HepG2 (cell line): ENCODE measurements at regions not wholly inside any gene's neighbourhood (a gene's known extent, or its start where the extent isn't known, plus 50 kb on each side); places are given as distances from the start of the nearest gene placed in this dataset.

Experiments
- ATAC-seq: fragments of 200-7000 bp; cut with Tn5 transposase; 3 replicates; pipeline ENCODE4 v1.9.1; 2020; ENCODE audit warnings: mild to moderate bottlenecking, moderate library complexity
- BruUV-seq: library from RNA; stranded (reverse); fragments of 400-500 nt; replicated peaks from 2 replicates; lab custom pipeline; 2021; lab: Mats Ljungman, UMichigan
- CTCF ChIA-PET: fragments of 300-600 bp; formaldehyde crosslinking; extraction: SDS; loops from one replicate; lab custom pipeline; 2021; ENCODE audit warnings: low total read pairs, inconsistent platforms, low intra/inter-chr PET ratio; lab: Yijun Ruan, JAX
- POLR2A ChIA-PET: fragments of 350-600 bp; sonication (Branson Sonifier 250); formaldehyde crosslinking; loops from one replicate; lab custom pipeline; 2020; ENCODE audit warnings: antibody characterized with exemption, inconsistent platforms; lab: Yijun Ruan, JAX
- DNase-seq: peaks from one replicate; pipeline ENCODE4 v3.0.0-alpha.2; 2015; ENCODE audit warnings: low spot score
- FAIRE-seq: peaks from 3 replicates; lab custom pipeline; 2011; peaks lifted over from hg19 to GRCh38; lab: Jason Lieb, UNC
- H2AFZ ChIP-seq: one replicate; pipeline ENCODE4 v1.6.1; 2011; ENCODE audit warnings: low read length, inconsistent platforms
- H3K27ac ChIP-seq: fragments of 300-600 bp; 3 replicates; pipeline ENCODE4 v1.8.0; 2011; ENCODE audit warnings: mixed run types, mild to moderate bottlenecking, mixed read lengths, low read length, inconsistent platforms; ENCODE audit not compliant: insufficient read depth; ENCODE audit errors: extremely low read length
- H3K27me3 ChIP-seq, 2 experiments: fragments of 200-600 bp in 1 of 2; 2 replicates in 1 of 2; 3 replicates in 1 of 2; pipeline versions ENCODE4 v1.6.0 to v1.8.0; 2011; ENCODE audit warnings: low read length in 2 of 2, mild to moderate bottlenecking in 2 of 2, moderate library complexity in 2 of 2, inconsistent platforms in 1 of 2; ENCODE audit not compliant: insufficient read depth in 2 of 2, control insufficient read depth in 1 of 2
- H3K36me3 ChIP-seq, 2 experiments: fragments of 200-600 bp in 1 of 2; replicated peaks in 1 of 2; 2 replicates in 1 of 2; 3 replicates in 1 of 2; pipeline versions ENCODE4 v1.5.1 to v1.8.0; 2011; ENCODE audit warnings: low read length in 2 of 2, inconsistent platforms in 1 of 2; ENCODE audit not compliant: insufficient read depth in 2 of 2, control insufficient read depth in 1 of 2
- H3K4me1 ChIP-seq: 2 replicates; pipeline ENCODE4 v1.5.1; 2012; ENCODE audit warnings: low read length, inconsistent platforms; ENCODE audit not compliant: insufficient read depth
- H3K4me2 ChIP-seq: 2 replicates; pipeline ENCODE4 v1.6.0; 2011; ENCODE audit warnings: low read depth, low read length, inconsistent platforms
- H3K4me3 ChIP-seq, 3 experiments: fragments of 200-600 bp in 1 of 3; sonication (generic), shearing (Covaris generic) in 1 of 3; replicated peaks in 1 of 3; 2 replicates each; pipeline ENCODE4 v1.5.1; 2011 to 2016; ENCODE audit warnings: low read length in 3 of 3, inconsistent platforms in 2 of 3, low read depth in 2 of 3, mild to moderate bottlenecking in 2 of 3, control low read depth in 1 of 3, mixed read lengths in 1 of 3; ENCODE audit not compliant: insufficient read depth in 1 of 3
- H3K79me2 ChIP-seq: one replicate; pipeline ENCODE4 v1.6.1; 2011; ENCODE audit warnings: low read length, inconsistent platforms; ENCODE audit not compliant: insufficient read depth
- H3K9ac ChIP-seq: 2 replicates; pipeline ENCODE4 v1.6.0; 2011; ENCODE audit warnings: mild to moderate bottlenecking, low read depth, low read length, inconsistent platforms; ENCODE audit not compliant: insufficient read depth
- H3K9me3 ChIP-seq: 2 replicates; pipeline ENCODE4 v1.5.1; 2012; ENCODE audit warnings: mild to moderate bottlenecking, low read length
- H4K20me1 ChIP-seq: 2 replicates; pipeline ENCODE4 v1.6.0; 2011; ENCODE audit warnings: inconsistent platforms, mild to moderate bottlenecking, low read length, moderate library complexity; ENCODE audit not compliant: insufficient read depth
- SYNCRIP ChIP-seq: fragments of 200-400 bp; formaldehyde crosslinking; IDR thresholded peaks from 2 replicates; pipeline ENCODE4 v1.6.1; 2018; ENCODE audit warnings: mild to moderate bottlenecking, low read depth, low read length; ENCODE audit not compliant: insufficient read depth
- TGIF2 ChIP-seq: IDR thresholded peaks from 2 replicates; pipeline ENCODE4 v1.6.1; 2016; ENCODE audit warnings: control low read depth, missing compliant biosample characterization
- ZNF660 ChIP-seq: sonication (generic); formaldehyde crosslinking; IDR thresholded peaks from 2 replicates; pipeline ENCODE4 v1.5.1; 2020; ENCODE audit warnings: mild to moderate bottlenecking, low read depth, missing genetic modification reagents, borderline replicate concordance
- WGBS: methylation state at CpG from one replicate; pipeline ENCODE4 v1.1.6; 2017; ENCODE audit warnings: low lambda C conversion rate; 5-methylcytosine and 5-hydroxymethylcytosine counted together
- in situ Hi-C: cut with HindIII; loops from 2 replicates; pipeline ENCODE4 v1.10.0; 2017; ENCODE audit warnings: low pct_unique_long_range_greater_than_20kb; ENCODE audit not compliant: extremely low pct_ligation_motif_present
- intact Hi-C: fragments of 100-400 bp; cut with micrococcal nuclease; formaldehyde crosslinking; loops from one replicate; pipeline ENCODE4 v1.10.0; 2022; ENCODE audit not compliant: unreplicated experiment
- TF ChIP-seq, protein P1 (sequence below): sonication (generic); formaldehyde crosslinking; IDR thresholded peaks from 2 replicates; pipeline ENCODE4 v1.9.0; 2021; ENCODE audit warnings: missing genetic modification reagents, borderline replicate concordance
- TF ChIP-seq, protein P2 (sequence below): IDR thresholded peaks from 2 replicates; pipeline ENCODE4 v1.6.1; 2016; ENCODE audit warnings: mild to moderate bottlenecking
- TF ChIP-seq, protein P3 (sequence below): sonication (generic); formaldehyde crosslinking; IDR thresholded peaks from 2 replicates; pipeline ENCODE4 v1.5.1; 2020; ENCODE audit warnings: missing genetic modification reagents, mild to moderate bottlenecking, borderline replicate concordance

DNA sequence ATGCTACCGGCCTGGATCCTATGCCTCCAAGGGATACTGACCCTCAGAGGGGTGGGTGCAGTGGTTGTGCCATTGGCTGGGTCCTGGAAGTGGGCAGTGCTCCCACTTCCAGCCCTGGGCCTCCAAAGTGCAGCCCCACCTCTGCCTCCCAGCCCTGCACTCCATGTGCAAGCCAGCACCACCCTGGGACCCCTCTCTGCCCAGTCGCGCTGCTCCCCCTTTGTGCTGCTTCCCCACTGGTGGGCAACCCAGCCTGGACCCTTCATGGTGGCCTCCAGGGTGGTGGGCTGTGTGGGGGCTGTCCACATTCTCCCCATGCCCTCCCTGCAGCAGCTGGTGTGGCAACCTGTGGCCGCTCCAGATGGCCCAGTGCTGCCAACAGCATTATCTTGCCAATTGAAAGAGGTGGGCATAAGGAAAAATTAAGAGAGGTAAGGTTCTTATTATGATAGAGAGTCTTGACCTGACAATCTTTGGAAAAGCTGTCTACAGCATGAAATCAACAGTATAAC lies 309.7 kb downstream of the GUCY2F start:
- no TSS peak for BruUV-seq
- FAIRE-seq (no peak), DNase-seq (no peak), ATAC-seq (no peak)
- in situ Hi-C loops, result no loop called here
- Histone ChIP-seq H3K9ac (no peak overlapping the region), H3K4me2 (no peak overlapping the region), H3K79me2 (no peaks in the 10 kb centered on the region), H3K4me3 (no peak overlapping the region), H2AFZ (no peak overlapping the region), H3K4me1 (no peaks in the 10 kb centered on the region), H3K9me3 (no peaks in the 10 kb centered on the region; the same call in 1 of the 2 replicates), H3K36me3 (no peaks in the 10 kb centered on the region), H3K27me3 (no peaks in the 10 kb centered on the region), H3K27ac (no peak overlapping the region), H4K20me1 (no peaks in the 10 kb centered on the region)
- intact Hi-C loops, result no loop called here
- ChIA-PET POLR2A (no interaction called here), CTCF (no interaction called here)
- no peak for TF ChIP-seq ZNF660 (CRISPR knock-in tag)
- no peak for TF ChIP-seq TGIF2 (CRISPR knock-in tag)
- TF ChIP-seq, protein P1, sequence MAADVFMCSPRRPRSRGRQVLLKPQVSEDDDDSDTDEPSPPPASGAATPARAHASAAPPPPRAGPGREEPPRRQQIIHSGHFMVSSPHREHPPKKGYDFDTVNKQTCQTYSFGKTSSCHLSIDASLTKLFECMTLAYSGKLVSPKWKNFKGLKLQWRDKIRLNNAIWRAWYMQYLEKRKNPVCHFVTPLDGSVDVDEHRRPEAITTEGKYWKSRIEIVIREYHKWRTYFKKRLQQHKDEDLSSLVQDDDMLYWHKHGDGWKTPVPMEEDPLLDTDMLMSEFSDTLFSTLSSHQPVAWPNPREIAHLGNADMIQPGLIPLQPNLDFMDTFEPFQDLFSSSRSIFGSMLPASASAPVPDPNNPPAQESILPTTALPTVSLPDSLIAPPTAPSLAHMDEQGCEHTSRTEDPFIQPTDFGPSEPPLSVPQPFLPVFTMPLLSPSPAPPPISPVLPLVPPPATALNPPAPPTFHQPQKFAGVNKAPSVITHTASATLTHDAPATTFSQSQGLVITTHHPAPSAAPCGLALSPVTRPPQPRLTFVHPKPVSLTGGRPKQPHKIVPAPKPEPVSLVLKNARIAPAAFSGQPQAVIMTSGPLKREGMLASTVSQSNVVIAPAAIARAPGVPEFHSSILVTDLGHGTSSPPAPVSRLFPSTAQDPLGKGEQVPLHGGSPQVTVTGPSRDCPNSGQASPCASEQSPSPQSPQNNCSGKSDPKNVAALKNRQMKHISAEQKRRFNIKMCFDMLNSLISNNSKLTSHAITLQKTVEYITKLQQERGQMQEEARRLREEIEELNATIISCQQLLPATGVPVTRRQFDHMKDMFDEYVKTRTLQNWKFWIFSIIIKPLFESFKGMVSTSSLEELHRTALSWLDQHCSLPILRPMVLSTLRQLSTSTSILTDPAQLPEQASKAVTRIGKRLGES (CRISPR knock-in tag), result no peak
- TF ChIP-seq, protein P2, sequence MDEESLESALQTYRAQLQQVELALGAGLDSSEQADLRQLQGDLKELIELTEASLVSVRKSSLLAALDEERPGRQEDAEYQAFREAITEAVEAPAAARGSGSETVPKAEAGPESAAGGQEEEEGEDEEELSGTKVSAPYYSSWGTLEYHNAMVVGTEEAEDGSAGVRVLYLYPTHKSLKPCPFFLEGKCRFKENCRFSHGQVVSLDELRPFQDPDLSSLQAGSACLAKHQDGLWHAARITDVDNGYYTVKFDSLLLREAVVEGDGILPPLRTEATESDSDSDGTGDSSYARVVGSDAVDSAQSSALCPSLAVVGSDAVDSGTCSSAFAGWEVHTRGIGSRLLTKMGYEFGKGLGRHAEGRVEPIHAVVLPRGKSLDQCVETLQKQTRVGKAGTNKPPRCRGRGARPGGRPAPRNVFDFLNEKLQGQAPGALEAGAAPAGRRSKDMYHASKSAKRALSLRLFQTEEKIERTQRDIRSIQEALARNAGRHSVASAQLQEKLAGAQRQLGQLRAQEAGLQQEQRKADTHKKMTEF (CRISPR knock-in tag), result no peak
- TF ChIP-seq, protein P3, sequence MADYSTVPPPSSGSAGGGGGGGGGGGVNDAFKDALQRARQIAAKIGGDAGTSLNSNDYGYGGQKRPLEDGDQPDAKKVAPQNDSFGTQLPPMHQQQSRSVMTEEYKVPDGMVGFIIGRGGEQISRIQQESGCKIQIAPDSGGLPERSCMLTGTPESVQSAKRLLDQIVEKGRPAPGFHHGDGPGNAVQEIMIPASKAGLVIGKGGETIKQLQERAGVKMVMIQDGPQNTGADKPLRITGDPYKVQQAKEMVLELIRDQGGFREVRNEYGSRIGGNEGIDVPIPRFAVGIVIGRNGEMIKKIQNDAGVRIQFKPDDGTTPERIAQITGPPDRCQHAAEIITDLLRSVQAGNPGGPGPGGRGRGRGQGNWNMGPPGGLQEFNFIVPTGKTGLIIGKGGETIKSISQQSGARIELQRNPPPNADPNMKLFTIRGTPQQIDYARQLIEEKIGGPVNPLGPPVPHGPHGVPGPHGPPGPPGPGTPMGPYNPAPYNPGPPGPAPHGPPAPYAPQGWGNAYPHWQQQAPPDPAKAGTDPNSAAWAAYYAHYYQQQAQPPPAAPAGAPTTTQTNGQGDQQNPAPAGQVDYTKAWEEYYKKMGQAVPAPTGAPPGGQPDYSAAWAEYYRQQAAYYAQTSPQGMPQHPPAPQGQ (CRISPR knock-in tag), result no peak
- TF ChIP-seq SYNCRIP, result no peak
- WGBS, result no CpG with 5 or more reads among the region's 4 CpGs
